HG03439 (cell line): ENCODE measurements at regions not wholly inside any gene's neighbourhood (a gene's known extent, or its start where the extent isn't known, plus 50 kb on each side); places are given as distances from the start of the nearest gene placed in this dataset.

Experiments used
- ATAC-seq: cut with Tn5 transposase; IDR thresholded peaks from one replicate; pipeline ENCODE4 v1.9.1; 2021; ENCODE audit warnings: mild to moderate bottlenecking, moderate library complexity; ENCODE audit not compliant: unreplicated experiment

GRCh38 chr6:167643223-167643622, 183.5 kb upstream of the AFDN start:
- ATAC-seq: no peak

- ATAC-seq: no peak
Measured at GRCh38 chr6:167643716-167644115, 183.0 kb upstream of the AFDN start.

- ATAC-seq: no peak
Measured at GRCh38 chr6:167644412-167645132, 182.1 kb upstream of the AFDN start.

- ATAC-seq: no peak
Measured at GRCh38 chr6:167645368-167645767, 181.3 kb upstream of the AFDN start.

GRCh38 chr6:167647306-167647705, 179.4 kb upstream of the AFDN start:
- no peak for ATAC-seq

GRCh38 chr6:167647737-167648470, 178.8 kb upstream of the AFDN start:
- ATAC-seq: no peak

- no peak for ATAC-seq
Measured at GRCh38 chr6:167648501-167649278, 178.0 kb upstream of the AFDN start.

GRCh38 chr6:167649476-167649875, 177.2 kb upstream of the AFDN start:
- ATAC-seq: no peak

- ATAC-seq: no peak
Measured at GRCh38 chr6:167650730-167651317, 175.9 kb upstream of the AFDN start.

GRCh38 chr6:167651318-167652041, 175.2 kb upstream of the AFDN start:
- no peak for ATAC-seq

- ATAC-seq: no peak
Measured at GRCh38 chr6:167652042-167652700, 174.5 kb upstream of the AFDN start.

GRCh38 chr6:167652701-167653095, 174.0 kb upstream of the AFDN start:
- ATAC-seq: no peak

- ATAC-seq: no peak
Measured at GRCh38 chr6:167653561-167653960, 173.2 kb upstream of the AFDN start.

- no peak for ATAC-seq
Measured at GRCh38 chr6:167654389-167654788, 172.3 kb upstream of the AFDN start.

GRCh38 chr6:167655174-167655821, 171.4 kb upstream of the AFDN start:
- ATAC-seq: no peak

- ATAC-seq: no peak
Measured at GRCh38 chr6:167658106-167658505, 168.6 kb upstream of the AFDN start.

GRCh38 chr6:167659046-167659445, 167.7 kb upstream of the AFDN start:
- no peak for ATAC-seq

GRCh38 chr6:167660424-167660823, 166.3 kb upstream of the AFDN start:
- ATAC-seq: no peak

- no peak for ATAC-seq
Measured at GRCh38 chr6:167660944-167661551, 165.7 kb upstream of the AFDN start.
